HG03565 (cell line): ENCODE measurements at regions not wholly inside any gene's neighbourhood (a gene's known extent, or its start where the extent isn't known, plus 50 kb on each side); places are given as distances from the start of the nearest gene placed in this dataset.

Experiments
- ATAC-seq: cut with Tn5 transposase; IDR thresholded peaks from one replicate; pipeline ENCODE4 v1.9.1; 2021; ENCODE audit warnings: mild to moderate bottlenecking, moderate library complexity; ENCODE audit not compliant: unreplicated experiment

DNA sequence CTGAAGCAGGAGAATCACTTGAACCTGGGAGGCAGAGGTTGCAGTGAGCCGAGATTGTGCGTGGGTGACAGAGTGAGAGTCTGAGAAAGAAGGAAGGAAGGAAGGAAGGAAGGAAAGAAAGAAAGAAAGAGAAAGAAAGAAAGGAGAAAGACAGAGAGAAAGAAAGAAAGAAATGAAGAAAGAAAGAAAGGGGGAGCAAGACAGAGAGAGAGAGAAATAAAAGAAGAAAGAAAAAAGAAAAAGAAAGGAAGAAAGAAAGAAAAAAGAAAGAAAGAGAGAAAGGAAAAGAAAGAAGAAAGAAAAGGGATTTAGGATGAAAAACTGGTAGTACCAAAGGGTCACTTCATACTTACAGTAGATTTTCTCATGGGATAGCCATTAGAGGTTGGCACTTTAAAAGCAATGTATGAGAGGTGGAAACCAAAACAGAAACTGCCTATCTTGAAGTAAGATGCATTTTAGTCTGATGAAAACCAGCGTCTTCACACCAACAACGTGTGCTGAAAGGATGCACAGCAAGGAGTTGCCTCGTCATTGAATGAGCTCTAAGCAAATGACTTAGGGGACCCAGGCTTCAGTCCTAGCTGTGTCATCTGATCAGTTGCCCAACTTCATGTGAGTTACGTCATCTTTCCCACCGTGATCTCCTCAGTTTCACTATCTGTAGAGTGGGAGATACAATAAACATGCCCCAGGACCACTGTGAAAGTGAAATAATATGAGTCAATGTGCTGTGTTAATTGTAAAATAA is 133.9 kb upstream of the NEDD9 start:
- peak; percentile 54 for ATAC-seq

DNA sequence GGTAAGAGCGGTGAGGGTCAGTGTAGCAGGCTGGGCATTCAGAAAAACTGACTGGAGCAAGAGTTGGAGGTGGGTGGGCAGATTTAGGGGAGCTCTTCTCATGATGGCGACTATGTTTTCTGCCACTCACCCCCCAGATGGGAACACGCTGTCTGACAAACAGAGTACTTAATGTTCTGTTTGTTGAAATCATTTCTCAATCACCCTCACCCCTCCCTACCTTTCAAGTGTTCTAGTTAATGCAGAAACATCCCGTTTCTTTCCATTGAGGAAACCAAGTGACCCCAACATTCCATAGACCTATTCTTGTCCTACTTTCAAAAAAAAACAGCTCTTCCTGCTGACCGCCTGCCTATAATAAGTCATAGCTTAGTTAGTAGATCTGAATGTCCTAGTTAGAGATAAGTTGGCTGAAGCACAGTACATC is 132.5 kb upstream of the NEDD9 start:
- no peak for ATAC-seq

DNA sequence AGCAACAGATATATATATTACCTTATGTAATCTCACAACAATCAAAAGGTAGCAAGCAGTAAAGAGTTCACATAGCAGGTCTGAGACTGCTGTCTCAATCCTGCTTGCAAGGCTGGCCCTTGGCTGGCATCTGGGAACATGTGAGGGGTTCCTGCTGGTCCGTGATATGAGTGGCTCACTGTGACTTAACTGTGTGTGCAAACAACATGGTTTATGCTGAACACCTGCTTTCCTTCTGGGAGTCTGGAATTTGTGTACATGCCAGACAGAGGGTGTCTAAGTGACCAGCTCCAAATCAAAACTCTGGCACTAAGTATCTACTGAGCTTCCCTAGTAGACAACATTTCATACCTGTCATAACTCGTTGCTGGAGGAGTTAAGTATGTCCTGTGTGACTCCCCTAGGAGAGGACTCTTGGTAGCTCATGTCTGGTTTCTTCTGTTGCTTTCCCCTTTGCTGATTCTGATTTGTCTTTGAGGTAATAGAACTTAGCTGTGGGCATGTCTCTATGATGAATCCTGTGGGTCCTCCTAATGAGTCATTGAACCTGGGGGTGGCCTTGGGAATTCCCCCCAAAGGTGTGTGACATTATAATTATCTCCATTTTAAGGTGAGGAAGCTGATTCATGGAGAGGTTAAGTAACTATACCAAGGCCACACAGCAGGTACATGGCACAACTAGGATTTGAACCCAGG is 131.6 kb upstream of the NEDD9 start:
- ATAC-seq = no peak

GRCh38 chr6:11362564-11362963 is 130.1 kb upstream of the NEDD9 start:
- ATAC-seq = no peak

DNA sequence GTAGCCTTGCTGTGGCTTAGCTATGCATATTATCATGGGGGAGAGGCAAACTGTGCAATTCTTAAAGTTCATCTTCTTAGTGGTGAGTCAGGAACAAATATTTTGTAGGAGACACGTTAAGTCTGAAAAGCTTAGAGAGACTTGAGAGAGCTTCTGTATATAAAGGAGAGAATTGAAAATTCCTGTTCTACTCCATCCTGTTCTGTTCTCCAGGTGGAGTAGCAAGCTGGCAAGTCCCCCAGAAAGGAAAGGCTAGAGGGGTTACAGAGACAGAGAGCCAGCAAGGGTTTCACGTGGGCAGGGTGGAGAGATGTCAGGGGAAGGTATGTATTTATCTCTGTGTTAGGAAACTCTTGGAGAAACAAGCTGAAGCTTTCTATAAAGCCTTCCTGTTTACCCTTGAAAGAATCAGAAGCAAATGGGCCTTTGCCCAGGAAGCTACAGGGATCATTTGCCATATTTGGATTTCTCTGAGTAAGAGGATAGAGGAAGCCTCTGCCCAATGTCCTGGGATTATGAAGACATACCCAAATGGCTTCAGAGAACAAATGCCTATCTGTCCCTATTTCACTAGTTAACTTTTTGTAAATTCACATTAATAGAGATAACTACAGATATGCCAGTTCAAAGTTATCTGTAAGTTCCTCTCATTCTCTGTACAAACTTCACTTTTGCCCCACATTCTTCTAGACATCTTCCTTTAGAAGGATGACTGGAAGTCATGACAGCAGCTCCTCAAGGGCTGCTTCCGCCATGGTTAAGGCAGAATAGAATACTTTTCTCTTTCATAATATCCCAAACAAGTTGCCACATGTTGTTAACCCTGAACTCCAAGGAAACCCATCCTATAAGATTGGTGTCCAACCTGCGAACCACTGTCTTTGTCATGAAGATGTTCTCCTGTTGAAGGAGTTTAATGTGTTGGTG is 126.7 kb upstream of the NEDD9 start:
- no peak for ATAC-seq

DNA sequence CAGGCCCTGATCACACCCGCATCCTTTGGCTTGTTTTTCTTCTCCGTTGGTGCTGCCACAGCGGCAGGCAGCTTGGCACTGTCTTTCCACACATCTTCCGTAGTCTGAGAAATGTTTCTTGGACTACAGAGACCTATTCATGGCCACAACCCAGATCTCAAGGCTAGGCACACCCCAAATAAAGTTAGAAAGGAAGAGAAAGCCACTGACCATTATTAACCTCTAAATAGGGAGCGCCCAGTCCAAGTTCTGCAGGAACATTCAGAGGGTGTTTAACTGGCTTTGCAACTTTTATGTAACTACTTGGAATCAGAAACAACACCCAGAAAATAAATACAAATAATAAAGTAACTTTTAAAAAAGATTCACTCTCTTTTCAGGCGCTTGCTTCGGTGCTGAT is 124.8 kb upstream of the NEDD9 start:
- ATAC-seq = no peak

DNA sequence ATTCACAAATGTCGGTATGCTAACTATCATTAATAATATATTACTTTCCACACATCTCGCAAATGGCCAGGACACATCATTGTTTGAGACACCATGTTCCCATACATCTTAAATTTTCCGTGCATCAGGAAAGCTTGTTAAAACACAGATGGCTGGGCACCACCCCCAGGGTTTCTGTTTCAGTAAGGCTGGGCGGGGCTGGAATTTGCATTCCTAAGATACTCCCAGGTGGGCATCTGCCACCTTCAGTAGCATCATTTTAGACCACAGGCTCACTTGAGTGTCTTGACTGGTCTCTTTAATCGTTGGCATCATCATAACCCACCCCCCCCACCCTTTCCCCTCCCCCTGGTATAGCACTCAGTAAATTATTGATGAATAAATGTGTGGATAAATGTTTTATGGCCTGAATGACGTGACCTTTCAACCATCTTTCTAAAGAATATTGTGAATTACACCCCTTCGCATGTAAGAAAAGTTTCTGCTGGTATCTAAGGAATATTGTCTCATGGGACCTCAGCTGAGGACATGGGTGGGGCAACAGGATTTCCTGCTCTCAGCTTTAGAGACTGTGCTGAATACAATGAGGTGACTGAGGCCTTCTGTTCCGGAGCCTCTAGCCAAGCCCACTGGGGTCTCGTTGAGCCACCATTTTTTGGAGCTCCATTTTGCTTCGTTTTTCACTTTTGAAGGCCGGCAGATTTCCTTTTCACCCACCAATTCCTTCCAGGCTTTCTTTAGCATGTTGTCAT is 124.1 kb upstream of the NEDD9 start:
- ATAC-seq = no peak

- peak; percentile 60 for ATAC-seq
Measured at GRCh38 chr6:11353921-11354389, 121.5 kb upstream of the NEDD9 start.

DNA sequence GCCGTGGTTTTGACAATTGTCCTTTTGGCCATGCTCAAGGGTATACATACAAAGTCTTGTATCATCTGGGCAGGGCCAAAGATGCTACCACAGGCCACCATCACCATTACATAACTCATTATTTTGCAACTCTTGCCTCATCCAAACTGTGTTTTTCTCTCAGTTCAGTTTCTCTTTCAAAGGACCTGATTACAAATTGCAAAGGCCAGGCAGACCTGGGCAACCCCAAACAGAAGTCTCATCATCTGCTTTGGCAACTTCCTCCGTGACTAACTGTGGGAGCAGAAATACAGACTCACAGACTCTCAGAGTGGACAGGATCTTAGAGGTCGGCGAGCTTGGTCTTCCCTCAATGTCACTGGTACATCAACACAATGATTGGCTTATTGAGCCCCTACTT is 117.8 kb upstream of the NEDD9 start:
- ATAC-seq = no peak

DNA sequence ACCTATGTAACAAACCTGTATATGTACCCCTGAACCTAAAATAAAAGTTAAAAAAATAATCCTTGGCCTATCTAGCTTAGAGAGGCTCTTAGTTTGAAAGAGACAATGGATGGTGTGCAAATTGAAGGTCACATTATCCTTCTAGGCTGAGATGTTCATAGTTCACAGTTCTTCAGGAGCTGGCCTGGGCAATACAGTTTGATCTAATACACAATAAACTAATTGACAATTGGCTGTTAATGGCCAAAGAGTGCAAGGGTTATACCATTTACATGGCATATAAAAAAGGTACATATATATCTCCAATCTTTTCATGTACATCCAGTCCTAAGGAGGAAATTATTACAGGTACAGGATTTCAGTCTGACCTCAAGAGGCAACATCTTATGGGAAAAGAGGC is 117.4 kb upstream of the NEDD9 start:
- ATAC-seq = no peak

- ATAC-seq = peak; percentile 63
Measured at GRCh38 chr6:11346516-11346915, 114.0 kb upstream of the NEDD9 start.

DNA sequence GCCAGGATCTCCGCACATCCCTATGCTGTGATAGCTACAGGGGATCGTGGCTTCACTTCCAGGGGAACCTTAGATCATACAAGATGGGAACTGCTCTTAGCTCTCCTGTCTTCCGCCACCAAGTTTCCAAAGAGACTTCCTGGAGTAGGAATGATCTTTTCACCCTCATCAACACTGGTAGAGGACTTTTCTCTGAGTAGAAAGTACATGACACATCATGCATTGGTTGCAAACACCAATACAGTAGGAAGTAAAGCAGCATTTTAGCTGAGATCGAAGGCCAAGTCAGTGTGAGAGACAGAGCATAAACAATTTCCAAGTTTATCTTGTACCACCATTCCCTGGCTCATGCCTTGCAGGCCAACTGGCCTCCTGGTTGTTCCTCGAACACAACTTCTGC is 113.1 kb upstream of the NEDD9 start:
- no peak for ATAC-seq

GRCh38 chr6:11343963-11344723 is 111.7 kb upstream of the NEDD9 start:
- ATAC-seq = no peak

GRCh38 chr6:11341867-11342266 is 109.4 kb upstream of the NEDD9 start:
- no peak for ATAC-seq

- no peak for ATAC-seq
Measured at GRCh38 chr6:11341303-11341702, 108.8 kb upstream of the NEDD9 start.

GRCh38 chr6:11339380-11339779 is 106.9 kb upstream of the NEDD9 start:
- no peak for ATAC-seq

- no peak for ATAC-seq
Measured at GRCh38 chr6:11337306-11337705, 104.8 kb upstream of the NEDD9 start.

DNA sequence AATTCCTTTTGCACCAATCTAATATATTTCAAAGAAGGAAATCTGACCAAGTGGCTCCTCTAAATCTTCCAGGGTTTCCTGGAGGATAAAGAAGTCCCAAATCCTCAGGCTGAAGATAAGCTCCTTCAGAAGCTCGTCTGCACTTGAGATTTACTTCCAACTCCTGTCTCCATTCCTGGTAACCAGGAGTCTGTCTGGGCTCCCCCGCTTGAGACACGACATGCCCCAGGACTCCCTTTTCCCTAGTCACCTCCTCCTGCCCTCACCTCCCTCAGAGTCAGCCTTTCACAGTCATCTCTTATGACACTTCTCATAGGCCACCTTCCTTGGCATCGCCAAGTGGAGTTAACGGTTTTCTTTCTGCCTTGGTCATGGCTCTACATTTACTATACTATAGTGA is 103.4 kb upstream of the NEDD9 start:
- ATAC-seq = no peak

GRCh38 chr6:11333132-11333849 is 100.8 kb upstream of the NEDD9 start:
- no peak for ATAC-seq
